B cell (primary cell): ENCODE measurements at regions not wholly inside any gene's neighbourhood (a gene's known extent, or its start where the extent isn't known, plus 50 kb on each side); places are given as distances from the start of the nearest gene placed in this dataset.

Experiments
- EZH2 ChIP-seq: IDR thresholded peaks from 2 replicates; pipeline ENCODE4 v1.6.1; 2012; ENCODE audit warnings: borderline replicate concordance, low read depth, mild to moderate bottlenecking, moderate library complexity, low read length; ENCODE audit not compliant: insufficient read depth, poor library complexity, severe bottlenecking
- TF ChIP-seq, protein P1 (sequence below): fragments of 200-600 bp; IDR thresholded peaks from one replicate; pipeline ENCODE4 v1.8.0; 2022; ENCODE audit warnings: antibody characterized with exemption, mild to moderate bottlenecking

DNA sequence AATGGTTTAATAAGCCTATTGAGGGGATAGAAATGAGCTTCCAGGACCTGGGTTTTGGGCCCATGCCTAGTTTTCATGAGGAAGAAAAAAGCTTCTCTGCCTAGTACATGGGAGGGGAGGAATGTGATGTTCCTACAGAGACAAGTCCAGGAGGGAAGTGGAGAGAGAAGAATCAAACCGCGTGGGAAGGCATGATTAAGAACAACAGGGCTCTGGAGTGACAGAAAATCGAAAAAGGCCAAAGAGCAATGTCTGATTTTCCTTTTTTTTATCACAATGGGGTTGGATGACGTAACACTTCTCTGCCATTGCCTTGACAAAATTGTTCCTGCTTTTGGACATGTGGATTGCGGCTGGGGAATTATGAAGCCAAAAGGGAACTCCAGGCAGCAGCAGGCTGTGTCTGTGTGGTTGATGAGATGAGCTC lies 258.6 kb downstream of the CXCL12 start:
- TF ChIP-seq, protein P1, sequence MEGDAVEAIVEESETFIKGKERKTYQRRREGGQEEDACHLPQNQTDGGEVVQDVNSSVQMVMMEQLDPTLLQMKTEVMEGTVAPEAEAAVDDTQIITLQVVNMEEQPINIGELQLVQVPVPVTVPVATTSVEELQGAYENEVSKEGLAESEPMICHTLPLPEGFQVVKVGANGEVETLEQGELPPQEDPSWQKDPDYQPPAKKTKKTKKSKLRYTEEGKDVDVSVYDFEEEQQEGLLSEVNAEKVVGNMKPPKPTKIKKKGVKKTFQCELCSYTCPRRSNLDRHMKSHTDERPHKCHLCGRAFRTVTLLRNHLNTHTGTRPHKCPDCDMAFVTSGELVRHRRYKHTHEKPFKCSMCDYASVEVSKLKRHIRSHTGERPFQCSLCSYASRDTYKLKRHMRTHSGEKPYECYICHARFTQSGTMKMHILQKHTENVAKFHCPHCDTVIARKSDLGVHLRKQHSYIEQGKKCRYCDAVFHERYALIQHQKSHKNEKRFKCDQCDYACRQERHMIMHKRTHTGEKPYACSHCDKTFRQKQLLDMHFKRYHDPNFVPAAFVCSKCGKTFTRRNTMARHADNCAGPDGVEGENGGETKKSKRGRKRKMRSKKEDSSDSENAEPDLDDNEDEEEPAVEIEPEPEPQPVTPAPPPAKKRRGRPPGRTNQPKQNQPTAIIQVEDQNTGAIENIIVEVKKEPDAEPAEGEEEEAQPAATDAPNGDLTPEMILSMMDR = no peak
- TF ChIP-seq EZH2 = no peak
